Cardiac fibroblast (primary cell): ENCODE measurements at regions not wholly inside any gene's neighbourhood (a gene's known extent, or its start where the extent isn't known, plus 50 kb on each side); places are given as distances from the start of the nearest gene placed in this dataset.

ENCODE experiments used
- DNase-seq, 2 donors: peaks; one replicate each; pipeline versions ENCODE4 v3.0.0 to v3.0.0-alpha.2; 2010; ENCODE audit warnings: low read depth in 2 of 2
- H3K4me3 ChIP-seq, 2 donors: replicated peaks in 1 of 2; 1 replicate in 1 of 2; 2 replicates in 1 of 2; pipeline ENCODE4 v1.5.1; 2011; ENCODE audit warnings: low read depth in 2 of 2, low read length in 2 of 2, mild to moderate bottlenecking in 2 of 2, moderate library complexity in 1 of 2
- CTCF ChIP-seq: IDR thresholded peaks from one replicate; pipeline ENCODE4 v1.5.1; 2011; ENCODE audit warnings: low read depth, mild to moderate bottlenecking, low read length, inconsistent platforms

- no peak for TF ChIP-seq CTCF
- no peak for DNase-seq
- H3K4me3 ChIP-seq = no peak overlapping the region
These were observed 513.6 kb upstream of the LRRTM4 start for GRCh38 chr2:78035804-78036203.

- H3K4me3 ChIP-seq = no peak overlapping the region
- no peak for TF ChIP-seq CTCF
- DNase-seq = no peak
These were observed 529.3 kb upstream of the LRRTM4 start for GRCh38 chr2:78051480-78051879.

DNA sequence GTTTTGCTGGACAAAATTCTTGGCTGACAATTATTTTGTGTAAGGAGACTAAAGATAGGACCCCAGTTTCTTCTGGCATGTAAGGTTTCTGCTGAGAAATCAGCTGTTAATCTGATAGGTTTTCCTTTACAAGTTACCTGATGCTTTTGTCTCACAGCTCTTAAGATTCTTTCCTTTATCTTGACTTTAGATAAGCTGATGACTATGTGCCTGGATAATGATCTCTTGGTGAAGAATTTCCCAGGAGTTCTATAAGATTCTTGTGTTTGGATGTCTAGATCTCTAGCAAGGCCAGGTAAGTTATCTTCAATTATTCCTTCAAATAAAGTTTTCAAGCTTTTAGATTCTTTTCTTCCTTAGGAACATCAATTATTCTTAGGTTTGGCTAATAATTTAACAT is 534.8 kb upstream of the LRRTM4 start:
- no peak for TF ChIP-seq CTCF
- no peak for DNase-seq
- no peak overlapping the region for H3K4me3 ChIP-seq

DNA sequence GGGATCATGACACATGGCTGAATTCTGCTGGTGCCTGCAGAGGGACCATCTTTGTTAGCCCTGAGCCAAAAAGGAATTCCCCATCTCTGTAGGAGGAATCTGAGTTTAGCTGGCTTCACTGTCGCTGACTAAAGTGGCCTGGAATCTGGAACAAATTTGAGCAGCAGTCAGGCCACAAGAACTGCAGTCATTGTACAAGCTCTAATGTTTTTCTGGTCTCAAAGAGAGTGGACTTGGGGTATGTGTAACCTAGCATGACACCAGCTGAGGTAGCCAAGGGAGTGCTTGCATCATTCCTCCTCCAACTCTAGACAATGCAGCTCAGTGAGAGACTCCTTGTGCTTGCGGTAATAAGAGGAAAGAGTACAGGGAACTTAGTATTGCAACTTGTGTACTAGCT is 539.1 kb upstream of the LRRTM4 start:
- no peak for TF ChIP-seq CTCF
- no peak overlapping the region for H3K4me3 ChIP-seq
- no peak for DNase-seq

- no peak overlapping the region for H3K4me3 ChIP-seq
- no peak for TF ChIP-seq CTCF
- no peak for DNase-seq
These were observed 539.6 kb upstream of the LRRTM4 start for GRCh38 chr2:78061732-78062131.

GRCh38 chr2:78063246-78064020 is 541.3 kb upstream of the LRRTM4 start:
- H3K4me3 ChIP-seq = no peak overlapping the region
- DNase-seq = no peak
- no peak for TF ChIP-seq CTCF

DNA sequence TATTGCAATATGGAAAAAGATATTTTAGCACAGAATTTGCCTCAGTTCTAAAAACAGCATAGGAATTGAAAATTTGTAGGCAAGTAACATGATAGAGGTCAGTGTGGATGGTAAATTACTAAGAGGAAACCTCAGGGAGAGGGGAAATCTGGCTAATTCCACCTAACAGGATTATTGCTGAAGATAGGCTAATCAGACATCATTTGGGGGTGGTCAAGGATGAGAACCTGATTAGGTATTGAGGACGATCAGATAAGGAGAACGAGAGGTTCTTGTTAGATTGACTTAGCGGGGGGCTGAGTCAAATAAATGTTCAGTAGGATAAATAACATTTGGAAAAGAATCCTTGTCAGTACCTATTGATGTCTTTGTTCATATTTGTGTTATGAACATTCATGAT is 543.2 kb upstream of the LRRTM4 start:
- DNase-seq = no peak
- H3K4me3 ChIP-seq = no peak overlapping the region
- no peak for TF ChIP-seq CTCF
